ENCODE measurements at regions not wholly inside any gene's neighbourhood (a gene's known extent, or its start where the extent isn't known, plus 50 kb on each side); places are given as distances from the start of the nearest gene placed in this dataset.

- Histone ChIP-seq H3K4me2 (ENCODE audit: control insufficient read depth, extremely low read depth, insufficient read depth, low read depth, low read length) (no peak overlapping the region), H3K9me3 (ENCODE audit: control insufficient read depth, low read depth, low read length) (no peaks in the 10 kb centered on the region), H3K27me3 (ENCODE audit: control insufficient read depth, extremely low read depth, insufficient read depth, low read length) (no peaks in the 10 kb centered on the region), H3K4me3 (ENCODE audit: control insufficient read depth in 2 of 3, extremely low read depth in 1 of 3, insufficient read depth in 2 of 3, low read depth in 1 of 3, low read length in 3 of 3) (no peak overlapping the region), H4K20me1 (ENCODE audit: control insufficient read depth, extremely low read depth, insufficient read depth, low read length) (no peaks in the 10 kb centered on the region), H3K36me3 (ENCODE audit: control insufficient read depth in 2 of 2, extremely low read depth in 1 of 2, insufficient read depth in 2 of 2, low read length in 2 of 2) (no peaks in the 10 kb centered on the region), H3K9me1 (ENCODE audit: control insufficient read depth, extremely low read depth, insufficient read depth, low read length) (no peaks in the 10 kb centered on the region), H3K27ac (ENCODE audit: control insufficient read depth, insufficient read depth, low read length) (no peak overlapping the region), H3K9ac (ENCODE audit: control insufficient read depth, extremely low read depth, insufficient read depth, low read length) (no peak overlapping the region), H2AFZ (ENCODE audit: control insufficient read depth, low read length) (no peak overlapping the region), H3K79me2 (ENCODE audit: control insufficient read depth, insufficient read depth, low read length) (no peaks in the 10 kb centered on the region), H3K4me1 (ENCODE audit: control insufficient read depth, extremely low read depth, insufficient read depth, low read length) (no peaks in the 10 kb centered on the region)
- no peak for TF ChIP-seq EZH2 (IDR thresholded peaks at IDR 0.05; ENCODE audit: low read length)
- TF ChIP-seq, protein P1, sequence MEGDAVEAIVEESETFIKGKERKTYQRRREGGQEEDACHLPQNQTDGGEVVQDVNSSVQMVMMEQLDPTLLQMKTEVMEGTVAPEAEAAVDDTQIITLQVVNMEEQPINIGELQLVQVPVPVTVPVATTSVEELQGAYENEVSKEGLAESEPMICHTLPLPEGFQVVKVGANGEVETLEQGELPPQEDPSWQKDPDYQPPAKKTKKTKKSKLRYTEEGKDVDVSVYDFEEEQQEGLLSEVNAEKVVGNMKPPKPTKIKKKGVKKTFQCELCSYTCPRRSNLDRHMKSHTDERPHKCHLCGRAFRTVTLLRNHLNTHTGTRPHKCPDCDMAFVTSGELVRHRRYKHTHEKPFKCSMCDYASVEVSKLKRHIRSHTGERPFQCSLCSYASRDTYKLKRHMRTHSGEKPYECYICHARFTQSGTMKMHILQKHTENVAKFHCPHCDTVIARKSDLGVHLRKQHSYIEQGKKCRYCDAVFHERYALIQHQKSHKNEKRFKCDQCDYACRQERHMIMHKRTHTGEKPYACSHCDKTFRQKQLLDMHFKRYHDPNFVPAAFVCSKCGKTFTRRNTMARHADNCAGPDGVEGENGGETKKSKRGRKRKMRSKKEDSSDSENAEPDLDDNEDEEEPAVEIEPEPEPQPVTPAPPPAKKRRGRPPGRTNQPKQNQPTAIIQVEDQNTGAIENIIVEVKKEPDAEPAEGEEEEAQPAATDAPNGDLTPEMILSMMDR (optimal IDR thresholded peaks at IDR 0.05 in 1 of 3, IDR thresholded peaks at IDR 0.05 in 1 of 3, conservative IDR thresholded peaks at IDR 0.05 in 1 of 3; ENCODE audit: extremely low read depth in 1 of 3, insufficient read depth in 2 of 3, low read length in 3 of 3), result no peak
- dilution Hi-C loops (cut with MboI; ENCODE audit: extremely low pct_ligation_motif_present, low sequenced_read_pairs), result no loop called here
- DNase-seq (ENCODE audit: low read depth, low spot score) (no peak), FAIRE-seq (no peak)
Observed at GRCh38 chr7:9082203-9082602, 648.8 kb downstream of the NXPH1 start.

DNA sequence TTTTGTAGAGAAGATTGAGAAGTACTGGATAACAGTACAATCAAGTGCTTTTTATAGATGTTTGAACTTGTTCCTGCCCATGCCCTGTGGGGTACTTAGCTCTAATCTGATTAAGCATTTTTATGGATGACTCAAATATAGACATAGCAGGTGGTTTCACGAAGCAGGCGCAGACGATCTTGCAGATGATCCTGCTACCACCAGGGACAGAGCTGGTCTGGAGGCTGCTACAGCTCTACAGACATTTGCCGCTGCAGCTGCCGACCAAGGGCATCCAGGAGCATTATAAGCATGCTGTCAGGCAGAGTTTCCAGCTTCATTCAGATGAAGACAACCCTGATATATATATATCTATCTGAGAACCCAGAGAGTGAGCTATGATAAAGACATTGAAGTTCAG is 650.4 kb downstream of the NXPH1 start:
- Histone ChIP-seq H3K9me3 (ENCODE audit: control insufficient read depth, low read depth, low read length) (no peaks in the 10 kb centered on the region), H3K4me3 (ENCODE audit: control insufficient read depth in 2 of 3, extremely low read depth in 1 of 3, insufficient read depth in 2 of 3, low read depth in 1 of 3, low read length in 3 of 3) (no peak overlapping the region), H4K20me1 (ENCODE audit: control insufficient read depth, extremely low read depth, insufficient read depth, low read length) (no peaks in the 10 kb centered on the region), H3K27ac (ENCODE audit: control insufficient read depth, insufficient read depth, low read length) (no peak overlapping the region), H3K4me2 (ENCODE audit: control insufficient read depth, extremely low read depth, insufficient read depth, low read depth, low read length) (no peak overlapping the region), H3K36me3 (ENCODE audit: control insufficient read depth in 2 of 2, extremely low read depth in 1 of 2, insufficient read depth in 2 of 2, low read length in 2 of 2) (no peaks in the 10 kb centered on the region), H2AFZ (ENCODE audit: control insufficient read depth, low read length) (no peak overlapping the region), H3K4me1 (ENCODE audit: control insufficient read depth, extremely low read depth, insufficient read depth, low read length) (no peaks in the 10 kb centered on the region), H3K27me3 (ENCODE audit: control insufficient read depth, extremely low read depth, insufficient read depth, low read length) (no peaks in the 10 kb centered on the region), H3K79me2 (ENCODE audit: control insufficient read depth, insufficient read depth, low read length) (no peaks in the 10 kb centered on the region), H3K9me1 (ENCODE audit: control insufficient read depth, extremely low read depth, insufficient read depth, low read length) (no peaks in the 10 kb centered on the region), H3K9ac (ENCODE audit: control insufficient read depth, extremely low read depth, insufficient read depth, low read length) (no peak overlapping the region)
- FAIRE-seq, result no peak
- TF ChIP-seq EZH2 (IDR thresholded peaks at IDR 0.05; ENCODE audit: low read length), result no peak
- TF ChIP-seq, protein P1 (optimal IDR thresholded peaks at IDR 0.05 in 1 of 3, IDR thresholded peaks at IDR 0.05 in 1 of 3, conservative IDR thresholded peaks at IDR 0.05 in 1 of 3; ENCODE audit: extremely low read depth in 1 of 3, insufficient read depth in 2 of 3, low read length in 3 of 3), result no peak
- DNase-seq (ENCODE audit: low read depth, low spot score), result no peak
- dilution Hi-C loops (cut with MboI; ENCODE audit: extremely low pct_ligation_motif_present, low sequenced_read_pairs), result no loop called here

Data from keratinocyte (primary cell).